Gastrocnemius medialis (tissue), 4 donors: ENCODE measurements at regions not wholly inside any gene's neighbourhood (a gene's known extent, or its start where the extent isn't known, plus 50 kb on each side); places are given as distances from the start of the nearest gene placed in this dataset.
"Not testable (repeated sequence)": the region's sequence is repeated elsewhere in the genome, so short reads cannot be mapped to it uniquely, and the experiment has no call there.

Experiments
- ATAC-seq, 2 donors: fragments of 150-250 bp; one replicate each; pipeline ENCODE4 v1.9.1; 2016
- DNase-seq, 2 donors: peaks; one replicate each; pipeline ENCODE4 v3.0.0-alpha.2; 2019
- H3K27ac ChIP-seq, 4 donors: fragments of 200-600 bp; sonication (generic); 1 replicate in 1 of 4; 2 replicates in 3 of 4; pipeline ENCODE4 v1.5.1; 2016 to 2018; ENCODE audit warnings: mild to moderate bottlenecking in 2 of 4, moderate library complexity in 1 of 4
- H3K27me3 ChIP-seq, 3 donors: fragments of 200-600 bp; sonication (generic) in 2 of 3; 1 replicate in 1 of 3; 2 replicates in 2 of 3; pipeline versions ENCODE4 v1.5.1 to v1.6.0; 2016 to 2019; ENCODE audit warnings: mild to moderate bottlenecking in 1 of 3, moderate library complexity in 1 of 3
- H3K36me3 ChIP-seq, 2 donors: fragments of 200-600 bp; sonication (generic) in 1 of 2; one replicate each; pipeline ENCODE4 v1.5.1; 2017 to 2018
- H3K4me1 ChIP-seq, 2 donors: fragments of 200-600 bp; sonication (generic) in 1 of 2; one replicate each; pipeline ENCODE4 v1.5.1; 2016 to 2017; ENCODE audit warnings: mild to moderate bottlenecking in 2 of 2
- H3K4me3 ChIP-seq, 4 donors: fragments of 200-600 bp; sonication (generic) in 3 of 4; 1 replicate in 1 of 4; 2 replicates in 3 of 4; pipeline ENCODE4 v1.5.1; 2016 to 2019; ENCODE audit warnings: mild to moderate bottlenecking in 2 of 4
- H3K9me3 ChIP-seq, 3 donors: fragments of 200-600 bp; sonication (generic) in 2 of 3; 1 replicate in 1 of 3; 2 replicates in 2 of 3; pipeline ENCODE4 v1.5.1; 2016 to 2019
- POLR2A ChIP-seq, 2 donors: fragments of 450-650 bp; IDR thresholded peaks; one replicate each; pipeline ENCODE4 v1.6.1; 2017; ENCODE audit warnings: antibody characterized with exemption in 2 of 2, mild to moderate bottlenecking in 2 of 2, moderate library complexity in 2 of 2
- in situ Hi-C, 4 donors: fragments of 200-750 bp; cut with MboI; loops; one replicate each; pipeline versions ENCODE4 v1.15.0 to v1.8.0; 2017; ENCODE audit warnings: low sequenced_read_pairs in 4 of 4
- intact Hi-C: fragments of 100-400 bp; cut with DNase I; formaldehyde crosslinking; loops from one replicate; pipeline ENCODE4 v1.15.1; 2023; ENCODE audit warnings: low total_unique reads
- TF ChIP-seq, protein P1 (sequence below), 5 experiments: fragments of 450-650 bp in 3 of 5; fragments of 200-600 bp in 2 of 5; sonication (generic) in 2 of 5; IDR thresholded peaks in 4 of 5; conservative IDR thresholded peaks in 1 of 5; 1 replicate in 4 of 5; 2 replicates in 1 of 5; pipeline ENCODE4 v1.5.1; 2016 to 2019; ENCODE audit warnings: antibody characterized with exemption in 5 of 5, mild to moderate bottlenecking in 3 of 5, moderate library complexity in 3 of 5

DNA sequence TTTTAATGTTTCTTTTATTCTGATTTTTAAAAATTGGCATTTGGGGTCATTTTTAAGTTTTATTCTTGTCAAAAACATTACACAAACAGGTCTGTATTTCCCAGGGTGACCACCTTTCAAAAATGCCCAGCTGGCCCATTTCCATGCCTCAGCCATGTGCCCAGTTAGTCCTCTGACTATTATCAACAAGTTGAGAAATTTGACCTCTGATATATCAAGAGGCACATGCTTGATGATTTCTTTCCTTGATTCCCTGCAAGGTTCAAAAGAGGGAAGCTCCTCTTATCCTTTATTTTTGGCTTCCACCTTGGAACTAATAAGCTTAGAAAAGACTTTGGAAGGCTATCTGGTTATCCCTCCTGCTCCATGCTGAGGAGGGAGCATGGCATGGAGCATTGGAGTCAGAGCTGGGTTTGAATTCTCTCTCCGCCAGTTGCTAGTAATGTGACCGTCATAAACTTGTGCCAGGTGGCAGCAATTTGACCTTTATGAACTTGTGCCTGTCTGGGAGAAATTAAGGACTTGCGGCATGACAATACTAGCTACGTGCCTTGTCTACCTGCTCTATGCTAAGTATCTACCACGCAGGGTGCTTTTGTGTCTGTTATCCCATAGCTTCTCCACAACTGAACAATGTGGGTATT, 122.4 kb upstream of the SLC4A4 start:
- in situ Hi-C loops (loop anchor here in 1 of 4 donors (25.0 kb wide), 1 partner anchor 346 kb away; no protein-coding TSS in a partner anchor), intact Hi-C loops (no loop called here)
- TF ChIP-seq POLR2A (IDR thresholded peaks at IDR 0.05), result no peak
- TF ChIP-seq, protein P1, sequence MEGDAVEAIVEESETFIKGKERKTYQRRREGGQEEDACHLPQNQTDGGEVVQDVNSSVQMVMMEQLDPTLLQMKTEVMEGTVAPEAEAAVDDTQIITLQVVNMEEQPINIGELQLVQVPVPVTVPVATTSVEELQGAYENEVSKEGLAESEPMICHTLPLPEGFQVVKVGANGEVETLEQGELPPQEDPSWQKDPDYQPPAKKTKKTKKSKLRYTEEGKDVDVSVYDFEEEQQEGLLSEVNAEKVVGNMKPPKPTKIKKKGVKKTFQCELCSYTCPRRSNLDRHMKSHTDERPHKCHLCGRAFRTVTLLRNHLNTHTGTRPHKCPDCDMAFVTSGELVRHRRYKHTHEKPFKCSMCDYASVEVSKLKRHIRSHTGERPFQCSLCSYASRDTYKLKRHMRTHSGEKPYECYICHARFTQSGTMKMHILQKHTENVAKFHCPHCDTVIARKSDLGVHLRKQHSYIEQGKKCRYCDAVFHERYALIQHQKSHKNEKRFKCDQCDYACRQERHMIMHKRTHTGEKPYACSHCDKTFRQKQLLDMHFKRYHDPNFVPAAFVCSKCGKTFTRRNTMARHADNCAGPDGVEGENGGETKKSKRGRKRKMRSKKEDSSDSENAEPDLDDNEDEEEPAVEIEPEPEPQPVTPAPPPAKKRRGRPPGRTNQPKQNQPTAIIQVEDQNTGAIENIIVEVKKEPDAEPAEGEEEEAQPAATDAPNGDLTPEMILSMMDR (IDR thresholded peaks at IDR 0.05 in 4 of 5, conservative IDR thresholded peaks at IDR 0.05 in 1 of 5), result no peak
- Histone ChIP-seq H3K27me3 (no peaks in the 10 kb centered on the region), H3K36me3 (no peaks in the 10 kb centered on the region), H3K27ac (no peak overlapping the region), H3K4me1 (no peaks in the 10 kb centered on the region), H3K4me3 (no peak overlapping the region), H3K9me3 (no peaks in the 10 kb centered on the region)
- DNase-seq (no peak), ATAC-seq (no peak)

DNA sequence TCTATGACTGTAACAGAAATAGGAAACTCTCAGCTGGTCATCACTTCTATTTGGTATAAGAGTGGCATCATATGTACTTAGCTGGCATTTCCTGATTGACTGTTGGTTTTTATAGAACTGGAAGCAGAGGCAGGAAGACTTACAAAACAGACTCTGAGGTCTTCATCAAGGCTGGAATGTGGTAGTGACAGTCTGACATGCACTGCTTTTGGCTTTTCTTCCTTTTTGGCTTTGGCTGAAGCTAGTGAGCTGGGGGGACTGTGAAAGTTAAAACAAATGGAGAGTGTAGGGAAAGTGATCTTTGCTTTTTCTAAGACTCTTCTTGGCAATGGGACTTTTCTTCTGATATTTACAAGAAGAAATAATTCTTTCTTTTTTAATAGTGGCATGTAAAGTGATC, 121.1 kb upstream of the SLC4A4 start:
- TF ChIP-seq, protein P1 (IDR thresholded peaks at IDR 0.05 in 4 of 5, conservative IDR thresholded peaks at IDR 0.05 in 1 of 5), result no peak
- TF ChIP-seq POLR2A (IDR thresholded peaks at IDR 0.05), result no peak
- no peaks in the 10 kb centered on the region for H3K36me3 ChIP-seq
- no peak overlapping the region for H3K27ac ChIP-seq
- in situ Hi-C loops, result loop anchor here in 1 of 4 donors (25.0 kb wide), 1 partner anchor 345 kb away; no protein-coding TSS in a partner anchor
- H3K9me3 ChIP-seq, result no peaks in the 10 kb centered on the region
- no peaks in the 10 kb centered on the region for H3K4me1 ChIP-seq
- H3K27me3 ChIP-seq, result no peaks in the 10 kb centered on the region
- intact Hi-C loops, result no loop called here
- DNase-seq (no peak), ATAC-seq (no peak)
- H3K4me3 ChIP-seq, result no peak overlapping the region

DNA sequence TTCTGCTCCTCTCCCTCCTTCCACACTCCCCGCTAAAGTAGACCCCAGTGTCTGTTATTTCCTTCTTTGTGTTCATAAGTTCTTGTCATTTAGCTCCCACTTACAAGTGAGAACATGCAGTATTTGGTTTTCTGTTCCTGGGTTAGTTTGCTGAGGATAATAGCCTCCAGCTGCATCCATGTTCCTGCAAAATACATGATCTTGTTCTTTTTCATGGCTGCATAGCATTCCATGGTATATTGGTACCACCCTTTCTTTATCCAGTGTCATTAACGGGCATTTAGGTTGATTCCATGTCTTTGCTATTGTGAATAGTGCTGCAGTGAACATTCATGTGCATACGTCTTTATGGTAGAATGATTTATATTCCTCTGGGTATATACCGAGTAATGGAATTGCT, 118.0 kb upstream of the SLC4A4 start:
- H3K27ac ChIP-seq, DNase-seq, H3K9me3 ChIP-seq, H3K27me3 ChIP-seq, intact Hi-C loops, H3K36me3 ChIP-seq, H3K4me3 ChIP-seq, ATAC-seq, H3K4me1 ChIP-seq: not testable (repeated sequence)
- in situ Hi-C loops, result loop anchor here in 1 of 4 donors (25.0 kb wide), 1 partner anchor 341 kb away; no protein-coding TSS in a partner anchor

DNA sequence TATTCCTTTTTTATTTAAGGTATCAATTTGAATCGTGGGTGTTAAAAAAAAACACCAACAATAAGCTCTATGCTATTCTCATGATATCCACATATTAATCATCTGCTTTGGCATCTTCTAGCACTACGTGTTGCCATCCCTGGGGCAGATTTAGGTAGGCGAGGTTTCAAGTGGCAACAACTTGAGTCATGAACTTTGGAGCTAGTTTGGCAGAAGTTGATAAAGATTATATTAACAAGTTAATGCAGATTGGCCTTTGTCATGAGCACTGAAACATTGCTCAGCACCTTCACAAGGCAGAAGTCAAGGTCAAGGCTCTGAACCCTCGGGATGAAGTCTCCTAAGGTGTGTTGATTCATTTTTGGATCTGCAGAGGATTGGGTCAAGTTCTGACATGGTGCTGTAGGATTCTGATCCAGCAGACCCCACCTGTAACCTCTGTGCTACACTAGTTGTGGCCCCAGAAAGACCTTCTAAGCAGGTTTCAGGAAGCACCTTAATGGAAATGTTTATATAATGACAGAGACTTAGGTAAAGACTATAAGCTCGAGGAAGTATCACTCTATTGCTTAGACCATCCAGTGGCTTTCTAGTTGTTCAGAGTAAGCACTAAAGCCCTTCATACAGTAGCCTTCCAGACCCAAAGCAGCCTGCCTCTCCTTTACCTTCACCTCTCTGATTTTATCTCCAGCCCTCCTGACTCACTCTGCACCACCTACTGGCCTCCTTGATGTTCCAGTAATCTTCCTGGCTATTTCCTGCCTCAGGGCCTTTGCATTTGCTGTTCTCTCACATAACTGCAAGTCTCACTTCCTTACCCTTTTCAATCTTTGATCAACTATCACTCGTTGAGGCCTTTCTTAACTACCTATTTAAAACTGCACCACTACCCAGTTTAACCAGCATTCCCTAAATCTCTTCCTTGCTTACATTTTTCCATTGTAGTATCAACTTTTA, 117.0 kb upstream of the SLC4A4 start:
- in situ Hi-C loops, result loop anchor here in 1 of 4 donors (25.0 kb wide), 1 partner anchor 341 kb away; no protein-coding TSS in a partner anchor

More for the DNA sequence above, 117.0 kb upstream of the SLC4A4 start:
- Histone ChIP-seq H3K27ac (no peak overlapping the region), H3K36me3 (no peaks in the 10 kb centered on the region), H3K4me1 (peaks cover 5 to 7% of the 10 kb centered on the region in 2 donors), H3K4me3 (no peak overlapping the region), H3K27me3 (no peaks in the 10 kb centered on the region), H3K9me3 (no peaks in the 10 kb centered on the region)
- ATAC-seq (no peak), DNase-seq (no peak)
- TF ChIP-seq, protein P1 (IDR thresholded peaks at IDR 0.05 in 4 of 5, conservative IDR thresholded peaks at IDR 0.05 in 1 of 5), result no peak
- TF ChIP-seq POLR2A (IDR thresholded peaks at IDR 0.05), result no peak
- intact Hi-C loops, result no loop called here
